C4-2B (cell line): ENCODE measurements at regions not wholly inside any gene's neighbourhood (a gene's known extent, or its start where the extent isn't known, plus 50 kb on each side); places are given as distances from the start of the nearest gene placed in this dataset.

Source experiments
- ZFX ChIP-seq: fragments of 450-650 bp; IDR thresholded peaks from 2 replicates; pipeline ENCODE4 v1.6.1; 2017
- TF ChIP-seq, protein P1 (sequence below): fragments of 450-650 bp; conservative IDR thresholded peaks from 2 replicates; pipeline ENCODE4 v1.5.1; 2017; ENCODE audit warnings: mild to moderate bottlenecking

DNA sequence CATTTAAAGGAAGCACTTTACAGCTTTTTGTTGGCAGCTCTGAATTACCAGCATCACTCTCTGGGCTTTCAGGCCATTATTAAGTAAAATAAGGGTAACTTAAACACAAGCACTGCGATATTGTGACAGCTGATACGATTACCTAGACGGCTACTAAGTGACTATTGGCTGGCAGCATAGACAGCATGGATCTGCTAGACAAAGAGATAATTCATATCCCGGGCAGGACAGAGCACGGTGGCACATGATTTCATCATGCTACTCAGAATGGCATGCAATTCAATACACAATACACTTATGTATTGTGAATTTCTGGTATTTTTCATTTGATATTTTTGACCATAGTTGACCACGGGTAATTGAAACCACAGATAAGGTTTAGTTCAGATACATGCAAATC is 522.0 kb upstream of the LRRN3 start:
- TF ChIP-seq, protein P1, sequence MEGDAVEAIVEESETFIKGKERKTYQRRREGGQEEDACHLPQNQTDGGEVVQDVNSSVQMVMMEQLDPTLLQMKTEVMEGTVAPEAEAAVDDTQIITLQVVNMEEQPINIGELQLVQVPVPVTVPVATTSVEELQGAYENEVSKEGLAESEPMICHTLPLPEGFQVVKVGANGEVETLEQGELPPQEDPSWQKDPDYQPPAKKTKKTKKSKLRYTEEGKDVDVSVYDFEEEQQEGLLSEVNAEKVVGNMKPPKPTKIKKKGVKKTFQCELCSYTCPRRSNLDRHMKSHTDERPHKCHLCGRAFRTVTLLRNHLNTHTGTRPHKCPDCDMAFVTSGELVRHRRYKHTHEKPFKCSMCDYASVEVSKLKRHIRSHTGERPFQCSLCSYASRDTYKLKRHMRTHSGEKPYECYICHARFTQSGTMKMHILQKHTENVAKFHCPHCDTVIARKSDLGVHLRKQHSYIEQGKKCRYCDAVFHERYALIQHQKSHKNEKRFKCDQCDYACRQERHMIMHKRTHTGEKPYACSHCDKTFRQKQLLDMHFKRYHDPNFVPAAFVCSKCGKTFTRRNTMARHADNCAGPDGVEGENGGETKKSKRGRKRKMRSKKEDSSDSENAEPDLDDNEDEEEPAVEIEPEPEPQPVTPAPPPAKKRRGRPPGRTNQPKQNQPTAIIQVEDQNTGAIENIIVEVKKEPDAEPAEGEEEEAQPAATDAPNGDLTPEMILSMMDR, result no peak
- no peak for TF ChIP-seq ZFX
